ENCODE measurements at regions not wholly inside any gene's neighbourhood (a gene's known extent, or its start where the extent isn't known, plus 50 kb on each side); places are given as distances from the start of the nearest gene placed in this dataset.

DNA sequence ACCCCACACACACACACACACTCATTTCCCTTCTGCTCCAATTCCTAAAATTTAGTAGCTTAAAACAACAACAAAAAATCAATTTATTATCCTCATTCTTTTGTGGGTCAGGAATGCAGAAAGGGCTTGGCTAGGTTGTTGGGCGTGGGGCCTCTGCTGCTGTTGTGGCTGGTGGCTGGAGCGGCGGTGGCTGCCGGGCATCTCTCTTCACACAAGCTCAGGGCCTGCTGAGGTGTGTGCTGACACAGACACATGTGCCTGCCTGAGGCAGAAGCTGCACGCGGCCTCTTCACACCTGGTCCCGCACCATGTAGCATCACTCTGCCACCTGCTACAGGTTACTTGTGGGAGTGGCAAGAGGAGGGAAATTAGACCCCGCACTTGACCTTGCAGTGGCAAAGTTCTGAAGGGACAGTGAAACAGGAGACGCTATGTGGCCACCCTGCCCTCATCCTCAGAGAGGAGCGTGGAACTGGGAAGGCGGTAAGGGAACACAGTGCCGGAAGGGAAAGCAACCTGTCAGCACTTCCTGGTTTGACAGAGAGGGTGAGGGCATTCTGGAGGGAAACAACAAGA lies 64.0 kb upstream of the PRR20G start:
- DNase-seq, result no peak

DNA sequence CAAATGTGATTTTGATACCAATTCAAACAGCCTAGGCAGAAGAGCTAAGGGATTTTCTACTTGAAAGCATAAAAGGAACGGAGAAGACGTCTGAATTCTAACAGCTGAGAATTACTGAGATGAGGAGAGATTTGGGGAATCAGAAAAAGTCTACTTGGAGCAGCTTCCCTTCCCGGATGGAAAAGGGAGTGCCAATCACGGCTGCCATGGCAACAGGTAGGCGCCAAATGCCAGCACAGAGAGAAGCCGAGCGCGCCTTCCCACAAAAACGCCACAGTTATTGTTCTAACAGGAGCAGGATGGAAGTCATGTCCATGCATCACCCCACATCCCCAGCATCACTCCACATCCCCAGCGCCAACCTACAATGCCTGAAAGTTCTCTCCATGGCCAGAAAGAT lies 63.5 kb upstream of the PRR20G start:
- DNase-seq, result peak in 4 of 51 donors; percentile 15 to 30 (median 22)

DNA sequence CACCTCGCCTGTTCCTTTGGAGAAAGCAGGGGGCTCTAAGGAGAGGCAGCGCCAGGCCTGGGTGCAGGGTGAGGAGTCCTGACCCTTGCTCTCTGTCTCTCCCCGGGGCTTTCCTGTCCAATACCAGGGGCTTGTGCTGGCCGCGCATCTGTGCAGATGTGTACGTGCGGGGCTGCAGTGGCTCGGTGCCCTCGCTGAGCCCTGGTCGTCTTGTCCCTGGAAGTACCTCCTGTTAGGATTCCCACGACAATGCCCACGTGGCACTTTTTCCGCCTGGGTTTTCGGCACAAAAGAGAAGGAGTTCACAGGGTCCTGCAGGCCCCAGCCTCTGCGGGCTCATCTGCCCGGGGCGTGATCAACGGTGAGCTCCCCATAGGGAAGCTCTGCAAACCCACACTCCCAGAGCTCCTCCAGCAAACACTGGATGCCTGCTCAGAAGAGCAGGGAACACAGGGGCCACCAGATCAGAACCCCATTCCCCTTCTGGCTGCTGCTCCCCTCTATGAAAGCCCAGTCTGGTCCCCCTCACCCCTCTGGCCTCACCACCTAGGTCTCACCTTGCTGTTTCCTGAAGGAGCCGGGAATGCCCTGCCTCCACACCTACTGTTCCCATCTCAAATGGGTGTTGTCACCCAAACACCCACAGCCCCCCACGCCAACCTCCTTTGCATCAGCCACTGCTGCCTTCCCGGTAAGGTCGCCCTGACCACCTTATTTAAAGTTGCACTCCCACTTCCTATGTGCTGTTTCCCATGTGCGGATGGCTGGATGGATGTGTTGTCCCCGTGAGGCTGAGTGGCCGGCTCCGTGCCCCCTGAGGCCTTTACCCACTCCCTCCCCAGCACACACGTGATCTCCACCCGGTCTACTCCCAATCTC lies 62.6 kb upstream of the PRR20G start:
- DNase-seq, result no peak

DNA sequence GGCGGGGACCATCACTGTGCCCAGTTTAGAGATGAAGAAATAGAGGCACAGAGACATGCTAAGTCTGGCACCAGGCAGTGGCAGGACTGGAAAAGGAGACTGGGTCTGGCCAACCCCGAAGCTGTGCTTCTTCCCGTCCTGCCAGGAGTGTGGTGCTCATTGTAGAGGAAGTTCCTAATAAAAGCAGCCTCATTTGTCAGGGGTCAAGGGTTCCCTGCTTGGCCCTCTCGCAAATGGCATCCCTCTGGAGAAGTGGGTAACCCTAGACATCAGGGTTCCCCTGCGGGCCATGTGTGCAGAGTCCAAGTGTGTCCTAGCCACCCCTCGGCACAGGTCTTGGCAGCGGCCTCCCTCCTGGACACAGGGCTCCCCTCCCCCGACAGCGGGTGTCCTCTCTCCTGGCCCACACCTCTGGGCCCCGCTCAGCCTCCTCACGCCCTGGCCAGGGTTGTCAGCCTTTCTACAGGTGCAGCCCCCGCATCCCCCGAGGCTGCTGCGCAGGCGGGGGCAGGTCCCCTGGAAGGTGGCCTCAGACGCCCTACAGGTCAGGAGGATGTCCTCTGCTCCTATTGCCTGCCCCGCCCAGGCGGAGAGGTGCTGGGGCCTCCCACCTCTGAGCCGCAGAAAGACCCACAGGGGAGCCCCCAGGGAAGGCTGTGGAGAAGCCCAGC lies 61.8 kb upstream of the PRR20G start:
- DNase-seq, result no peak

DNA sequence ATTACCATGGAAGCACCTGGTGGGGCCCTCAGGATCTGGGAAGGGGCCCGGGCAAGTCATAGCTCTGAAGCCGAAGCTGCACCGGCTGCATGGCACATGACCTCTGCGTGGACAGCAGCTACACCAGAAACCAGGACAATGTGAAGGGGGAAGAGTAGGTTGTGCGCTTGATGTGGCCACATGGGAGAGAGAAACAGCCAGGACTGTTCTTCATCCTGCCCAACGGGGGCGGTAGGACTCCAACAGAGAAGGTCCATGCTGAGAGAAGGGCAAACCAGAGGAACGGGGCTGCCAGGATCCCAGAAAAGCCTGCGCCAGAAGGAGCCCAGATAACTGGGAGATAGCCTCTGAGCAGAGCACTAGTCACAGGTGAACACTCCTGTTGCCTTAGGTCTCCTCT lies 54.9 kb upstream of the PRR20G start:
- no peak for DNase-seq

DNA sequence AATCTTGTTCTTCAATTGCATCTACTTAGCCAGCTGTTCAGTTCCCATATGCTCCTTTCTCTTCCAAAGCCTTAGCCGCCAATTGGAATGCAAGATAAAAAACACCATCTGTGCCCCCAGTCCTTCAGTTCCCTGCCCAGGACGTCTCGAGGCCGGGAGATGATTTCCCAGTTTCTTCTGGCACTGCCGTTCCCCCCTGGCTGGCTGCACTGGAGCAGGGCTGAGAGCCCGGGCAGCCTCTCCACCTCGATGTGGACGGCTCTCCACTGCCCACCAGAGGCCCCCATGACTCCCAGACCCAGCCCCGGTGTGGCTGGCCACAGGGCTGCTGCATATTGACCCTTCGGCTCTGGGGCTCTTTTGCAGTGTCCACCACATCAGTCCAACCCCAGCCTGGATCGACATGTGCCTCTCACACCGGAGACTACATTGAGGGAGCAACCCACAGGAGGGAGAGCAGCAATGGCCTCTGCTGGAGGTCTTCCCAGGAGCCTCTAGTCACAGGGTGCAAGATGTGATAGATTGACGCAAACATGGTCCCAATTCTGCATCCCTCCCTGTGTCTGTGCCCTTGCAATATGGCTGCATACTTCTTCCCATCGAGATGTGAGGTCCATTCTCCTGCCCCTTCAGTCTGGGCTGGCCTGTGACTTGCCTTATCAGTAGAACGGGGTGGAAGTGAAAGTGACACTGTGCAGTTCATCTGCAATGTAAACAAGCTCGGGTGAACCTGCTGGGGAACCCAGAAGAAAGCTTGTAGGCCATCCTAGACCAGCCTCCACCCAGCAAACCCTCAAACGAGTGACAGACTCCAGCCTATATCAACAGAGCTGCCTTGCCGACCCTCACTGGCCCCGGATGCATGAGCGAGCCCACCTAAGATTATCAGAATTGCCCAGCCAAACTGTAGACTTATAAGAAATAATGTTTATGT lies 52.3 kb upstream of the PRR20G start:
- peak in 3 of 51 donors; percentile 7 to 10 (median 8) for DNase-seq

- DNase-seq, result no peak
Observed at GRCh38 chr3:127339016-127339415, 51.2 kb upstream of the PRR20G start.

- DNase-seq, result no peak
Observed at GRCh38 chr3:127337911-127338531, 50.2 kb upstream of the PRR20G start.

Data from hypothalamus (tissue), 51 donors.